OCI-LY7 (cell line): ENCODE measurements at regions not wholly inside any gene's neighbourhood (a gene's known extent, or its start where the extent isn't known, plus 50 kb on each side); places are given as distances from the start of the nearest gene placed in this dataset.

ENCODE experiments used
- CTCF ChIP-seq: fragments of 200-600 bp; sonication (generic); conservative IDR thresholded peaks from 2 replicates; pipeline ENCODE4 v1.5.1; 2014; ENCODE audit warnings: mild to moderate bottlenecking, antibody characterized with exemption, low read length, moderate library complexity, mixed read lengths
- EZH2phosphoT487 ChIP-seq: fragments of 200-600 bp; sonication (generic); IDR thresholded peaks from 2 replicates; pipeline ENCODE4 v1.6.1; 2018; ENCODE audit warnings: low read depth, borderline replicate concordance, mild to moderate bottlenecking, mixed run types, antibody characterized with exemption, low read length, moderate library complexity, mixed read lengths

DNA sequence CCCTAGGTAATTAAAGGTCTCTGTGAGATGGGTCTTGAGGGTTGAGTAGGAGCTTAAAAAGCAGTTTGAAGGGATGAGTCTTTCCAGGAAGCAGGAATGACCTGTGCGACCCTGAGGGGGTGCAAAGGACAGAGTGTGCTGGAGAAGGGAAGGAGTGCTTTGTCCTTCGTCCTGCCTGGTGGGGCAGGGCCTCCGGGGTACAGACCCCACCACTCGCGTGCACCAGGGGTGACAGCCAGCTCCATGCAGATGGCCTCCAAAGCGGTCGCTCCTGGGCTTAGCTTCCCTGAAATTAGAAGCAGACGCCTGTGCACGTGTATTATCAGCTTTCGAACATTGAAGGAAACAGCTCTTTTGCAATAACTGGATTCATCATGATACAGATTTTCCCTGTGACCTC, 959.8 kb downstream of the BRD1 start:
- TF ChIP-seq CTCF, result no peak
- no peak for TF ChIP-seq EZH2phosphoT487
